ENCODE measurements at regions not wholly inside any gene's neighbourhood (a gene's known extent, or its start where the extent isn't known, plus 50 kb on each side); places are given as distances from the start of the nearest gene placed in this dataset.

DNA sequence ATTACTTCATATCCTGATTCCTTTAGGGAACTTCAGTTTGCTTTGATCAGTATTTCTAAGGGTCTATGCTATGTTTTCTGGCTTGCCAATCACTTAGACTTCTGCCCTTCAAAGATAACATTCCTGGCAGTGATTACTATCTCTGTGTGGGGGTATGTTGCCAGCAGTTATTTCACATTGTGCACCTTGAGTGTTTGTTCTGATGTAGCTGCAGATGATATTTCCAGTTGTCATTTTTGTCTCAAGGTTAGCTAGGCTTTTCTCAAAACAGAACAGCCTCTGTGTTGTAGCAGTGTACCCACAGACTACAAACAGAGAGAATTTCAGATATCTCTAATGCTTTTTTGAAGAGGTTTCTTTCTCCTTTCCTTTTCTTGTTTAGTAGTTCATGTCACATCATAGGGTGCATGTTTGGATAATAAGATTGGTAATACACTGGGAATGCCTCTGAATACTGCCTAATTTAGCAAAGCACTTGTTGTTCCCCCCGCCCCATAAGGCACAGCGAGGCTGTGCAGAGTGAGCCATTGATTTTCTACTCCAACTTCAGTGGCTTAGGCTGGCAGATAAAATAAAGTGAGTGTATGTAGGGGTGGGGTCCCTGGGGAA lies 134.7 kb upstream of the AGR3 start:
- TF ChIP-seq, protein P1, sequence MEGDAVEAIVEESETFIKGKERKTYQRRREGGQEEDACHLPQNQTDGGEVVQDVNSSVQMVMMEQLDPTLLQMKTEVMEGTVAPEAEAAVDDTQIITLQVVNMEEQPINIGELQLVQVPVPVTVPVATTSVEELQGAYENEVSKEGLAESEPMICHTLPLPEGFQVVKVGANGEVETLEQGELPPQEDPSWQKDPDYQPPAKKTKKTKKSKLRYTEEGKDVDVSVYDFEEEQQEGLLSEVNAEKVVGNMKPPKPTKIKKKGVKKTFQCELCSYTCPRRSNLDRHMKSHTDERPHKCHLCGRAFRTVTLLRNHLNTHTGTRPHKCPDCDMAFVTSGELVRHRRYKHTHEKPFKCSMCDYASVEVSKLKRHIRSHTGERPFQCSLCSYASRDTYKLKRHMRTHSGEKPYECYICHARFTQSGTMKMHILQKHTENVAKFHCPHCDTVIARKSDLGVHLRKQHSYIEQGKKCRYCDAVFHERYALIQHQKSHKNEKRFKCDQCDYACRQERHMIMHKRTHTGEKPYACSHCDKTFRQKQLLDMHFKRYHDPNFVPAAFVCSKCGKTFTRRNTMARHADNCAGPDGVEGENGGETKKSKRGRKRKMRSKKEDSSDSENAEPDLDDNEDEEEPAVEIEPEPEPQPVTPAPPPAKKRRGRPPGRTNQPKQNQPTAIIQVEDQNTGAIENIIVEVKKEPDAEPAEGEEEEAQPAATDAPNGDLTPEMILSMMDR (IDR thresholded peaks at IDR 0.05), result no peak
- TF ChIP-seq POLR2A (IDR thresholded peaks at IDR 0.05) (no peak), EP300 (IDR thresholded peaks at IDR 0.05) (no peak)
